HG02571 (cell line): ENCODE measurements at regions not wholly inside any gene's neighbourhood (a gene's known extent, or its start where the extent isn't known, plus 50 kb on each side); places are given as distances from the start of the nearest gene placed in this dataset.
"Not testable (repeated sequence)": the region's sequence is repeated elsewhere in the genome, so short reads cannot be mapped to it uniquely, and the experiment has no call there.

ENCODE experiments used
- ATAC-seq: cut with Tn5 transposase; IDR thresholded peaks from one replicate; pipeline ENCODE4 v1.9.1; 2021; ENCODE audit warnings: mild to moderate bottlenecking, moderate library complexity; ENCODE audit not compliant: unreplicated experiment

DNA sequence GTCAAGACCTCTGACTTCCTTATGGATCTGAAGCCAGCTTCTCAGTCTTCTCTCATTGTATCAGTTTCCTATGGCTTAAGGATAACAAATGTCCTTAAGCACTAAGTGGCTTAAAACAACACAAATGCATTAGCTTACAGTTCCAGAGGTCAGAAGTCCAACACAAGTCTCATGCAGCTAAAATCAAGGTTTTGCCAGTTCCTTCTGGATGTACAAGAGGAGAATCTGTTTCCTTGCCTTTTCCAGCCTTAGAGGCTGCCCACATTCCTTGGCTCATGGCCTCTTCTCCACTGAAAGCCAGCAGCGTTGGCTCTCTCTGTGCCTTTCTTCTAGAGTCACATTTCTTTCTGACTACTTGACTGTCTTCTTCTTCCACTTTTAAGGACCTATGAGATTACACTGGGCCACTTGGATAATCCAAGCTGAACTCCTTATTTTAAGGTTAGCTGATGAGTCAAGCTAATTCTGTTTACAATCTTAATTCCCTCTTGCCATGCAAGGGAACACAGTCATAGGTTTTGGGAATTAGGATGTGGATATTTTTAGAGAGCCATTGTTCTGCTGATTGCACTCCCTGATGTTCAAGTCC is 179.0 kb downstream of the BCAS1 start:
- no peak for ATAC-seq

DNA sequence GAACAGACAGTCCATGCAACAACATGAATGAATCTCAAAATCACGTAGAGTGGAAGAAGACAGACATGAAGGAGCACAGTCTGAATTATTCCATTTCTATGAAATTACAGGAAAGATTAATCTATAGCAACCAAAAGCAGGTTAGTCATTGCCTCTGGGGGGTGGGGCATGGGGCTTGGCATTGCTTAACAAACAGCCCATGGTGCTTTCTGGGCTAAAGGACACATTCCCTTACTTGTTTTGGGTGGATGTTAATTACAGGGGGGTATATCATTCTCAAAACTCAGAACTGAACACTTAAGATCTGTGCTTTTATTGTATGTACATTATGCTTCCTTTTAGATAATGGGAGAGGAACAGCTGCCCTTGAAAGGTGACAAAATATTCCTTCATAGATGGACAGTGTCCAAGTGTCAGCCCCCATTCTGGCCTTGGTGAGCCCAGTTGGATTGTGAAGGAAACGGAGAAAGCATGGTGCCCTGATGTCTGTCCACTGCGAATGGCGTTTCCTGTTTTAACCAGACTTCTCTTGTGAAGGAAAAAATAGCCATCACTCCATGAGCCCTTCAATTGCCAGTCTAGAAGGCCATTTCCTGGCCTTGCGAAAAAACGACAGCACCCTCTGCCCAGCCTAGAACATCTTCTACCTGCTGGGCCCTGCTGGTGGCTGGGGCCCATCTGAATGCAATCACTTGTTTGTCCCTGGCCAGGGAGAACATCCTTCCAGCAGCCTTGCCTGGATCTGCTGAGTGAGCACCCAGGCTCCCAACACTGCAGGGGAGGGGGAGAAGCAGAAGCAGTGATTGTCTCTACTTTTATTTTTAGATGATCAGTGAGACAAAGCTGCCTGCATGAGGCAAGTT is 179.7 kb downstream of the BCAS1 start:
- ATAC-seq = no peak

- ATAC-seq = no peak
Observed at GRCh38 chr20:53889411-53890148, 180.8 kb downstream of the BCAS1 start.

DNA sequence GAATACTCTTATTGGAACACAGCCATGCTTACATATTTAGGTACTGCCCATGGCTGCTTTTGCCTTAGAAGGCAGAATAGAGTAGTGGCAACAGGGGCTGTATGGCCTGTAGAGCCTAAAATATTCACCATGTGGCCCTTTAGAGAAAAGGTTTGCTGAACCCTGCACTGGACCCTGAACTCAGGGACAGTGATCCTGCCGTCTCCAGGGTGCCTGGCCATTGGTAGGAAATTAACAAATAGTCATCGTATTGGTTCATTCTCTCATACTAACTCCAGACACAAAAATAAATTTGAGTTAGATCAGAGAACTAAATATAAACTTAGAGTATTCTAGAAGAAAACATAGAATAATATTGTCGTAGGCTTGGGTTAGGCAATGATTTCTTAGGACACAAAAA is 181.4 kb downstream of the BCAS1 start:
- ATAC-seq = no peak

DNA sequence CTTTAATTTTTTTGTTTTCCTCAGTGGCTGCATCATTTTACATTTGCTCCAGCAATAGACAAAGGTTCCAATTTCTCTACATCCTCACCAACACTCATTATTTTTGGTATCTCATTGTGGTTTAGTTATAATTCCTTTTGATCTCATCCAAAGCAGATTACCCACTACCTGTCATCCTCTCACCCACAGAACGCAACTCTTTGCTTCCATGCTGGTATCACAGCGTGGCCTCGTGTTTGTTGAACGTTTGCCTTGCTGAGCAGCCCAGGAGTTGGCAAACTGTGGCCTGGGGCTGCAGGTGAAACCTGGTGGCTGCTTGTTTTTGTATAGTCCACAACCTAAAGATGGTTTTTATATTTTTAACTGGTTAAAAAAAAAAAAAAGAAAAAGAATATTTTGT is 181.9 kb downstream of the BCAS1 start:
- no peak for ATAC-seq

DNA sequence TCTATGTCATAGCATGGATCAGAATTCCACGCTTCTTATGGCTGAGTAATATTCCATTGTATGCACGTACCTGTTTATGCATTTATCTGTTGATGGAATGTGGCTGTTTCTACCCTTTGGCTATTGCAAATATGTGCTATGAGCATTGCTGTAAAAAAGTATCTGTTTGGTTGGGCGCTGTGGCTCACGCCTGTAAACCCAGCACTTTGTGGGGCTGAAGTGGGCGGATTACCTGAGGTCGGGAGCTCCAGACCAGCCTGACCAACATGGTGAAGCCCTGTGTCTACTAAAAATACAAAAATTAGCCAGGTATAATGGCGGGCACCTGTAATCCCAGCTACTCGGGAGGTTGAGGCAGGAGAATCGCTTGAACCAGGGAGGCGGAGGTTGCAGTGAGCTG is 182.4 kb downstream of the BCAS1 start:
- no peak for ATAC-seq

DNA sequence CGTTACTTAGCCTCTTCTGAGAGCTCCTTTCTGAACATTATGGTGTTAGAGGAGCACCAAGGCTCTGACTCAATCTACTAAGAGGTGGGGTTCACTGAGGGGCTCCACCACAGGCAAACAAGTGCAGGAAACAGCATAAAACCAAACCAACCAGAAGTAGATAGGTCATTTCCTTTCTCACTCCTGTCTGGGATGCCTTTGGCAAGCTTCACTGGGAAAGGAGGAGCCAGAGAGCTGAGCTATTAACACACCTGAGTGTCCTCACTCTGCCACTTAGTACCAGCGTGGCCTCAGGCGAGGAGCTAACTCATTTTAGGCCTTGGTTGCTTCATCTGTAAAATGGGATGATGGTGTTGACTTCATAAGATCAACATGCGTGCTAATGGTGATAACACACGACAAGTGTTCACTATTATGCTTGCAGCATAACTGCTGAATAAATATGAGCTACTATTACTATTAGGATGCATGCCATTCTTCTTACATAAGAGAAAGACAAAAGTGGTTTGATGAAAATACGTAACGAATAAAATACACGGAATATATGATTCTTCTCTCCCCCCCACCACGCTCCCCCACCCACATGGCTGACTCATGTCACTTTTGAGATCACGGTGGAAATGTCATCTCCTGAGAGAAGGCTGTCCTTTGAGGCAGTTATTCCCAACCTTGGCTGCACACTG is 185.4 kb downstream of the BCAS1 start:
- ATAC-seq = no peak

DNA sequence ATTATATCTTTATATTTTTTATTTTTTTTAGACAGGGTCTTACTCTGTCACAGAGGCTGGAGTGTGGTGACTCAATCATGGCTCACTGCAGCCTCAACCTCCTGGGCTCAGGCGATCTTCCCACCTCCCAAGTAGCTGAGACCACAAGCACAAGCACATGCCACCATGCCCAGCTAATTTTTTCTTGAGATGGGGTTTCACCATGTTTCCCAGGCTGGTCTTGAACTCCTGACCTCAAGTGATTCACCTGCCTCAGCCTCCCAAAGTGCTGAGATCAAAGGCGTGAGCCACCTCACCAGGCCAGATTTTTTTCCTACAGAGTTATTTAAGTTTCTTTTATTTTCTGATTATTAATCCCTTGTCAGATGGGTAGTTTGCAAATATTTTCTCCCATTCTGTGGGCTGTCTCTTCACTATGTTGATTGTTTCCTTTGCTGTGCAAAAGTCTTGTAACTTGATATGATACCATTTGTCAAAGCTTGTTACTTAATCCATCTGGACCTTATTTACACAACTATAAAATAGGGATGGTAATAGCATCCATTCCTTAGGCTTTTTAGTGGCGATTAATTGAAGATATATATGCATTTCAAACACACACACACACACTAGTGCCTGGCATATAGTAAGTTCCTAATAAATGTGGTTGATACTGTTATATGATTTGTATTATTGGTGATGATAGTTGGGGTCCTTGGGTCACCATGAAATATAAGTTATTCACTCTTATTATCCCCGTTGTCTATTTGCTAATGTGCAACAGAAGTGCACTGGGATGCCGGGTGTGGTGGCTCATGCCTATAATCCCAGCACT is 187.1 kb downstream of the BCAS1 start:
- no peak for ATAC-seq

- ATAC-seq = not testable (repeated sequence)
Observed at GRCh38 chr20:53882438-53882986, 187.9 kb downstream of the BCAS1 start.

GRCh38 chr20:53881362-53881761 is 189.0 kb downstream of the BCAS1 start:
- no peak for ATAC-seq

GRCh38 chr20:53880108-53880641 is 190.2 kb downstream of the BCAS1 start:
- ATAC-seq = no peak

GRCh38 chr20:53879048-53879684 is 191.2 kb downstream of the BCAS1 start:
- ATAC-seq = no peak

- ATAC-seq = no peak
Observed at GRCh38 chr20:53878262-53879047, 191.9 kb downstream of the BCAS1 start.

DNA sequence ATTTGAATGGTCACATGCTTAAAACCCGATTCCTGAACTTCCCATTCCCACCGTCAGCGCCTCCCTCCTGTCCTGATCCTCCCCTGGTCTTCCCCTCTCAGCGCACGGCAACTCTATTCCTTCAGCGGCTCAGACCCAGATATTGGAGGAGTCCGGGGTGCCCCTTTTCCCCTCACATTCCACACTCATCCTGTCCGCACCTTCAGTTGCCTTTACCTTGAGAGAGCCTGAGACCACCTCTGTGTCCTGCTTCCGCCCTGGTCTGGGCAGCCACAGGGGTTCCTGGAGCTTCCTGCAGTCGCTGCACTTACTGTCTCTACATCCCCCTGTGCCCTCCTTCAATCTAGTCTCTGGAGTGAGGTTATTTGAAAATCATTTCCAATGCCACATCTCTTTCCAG is 193.4 kb downstream of the BCAS1 start:
- no peak for ATAC-seq

DNA sequence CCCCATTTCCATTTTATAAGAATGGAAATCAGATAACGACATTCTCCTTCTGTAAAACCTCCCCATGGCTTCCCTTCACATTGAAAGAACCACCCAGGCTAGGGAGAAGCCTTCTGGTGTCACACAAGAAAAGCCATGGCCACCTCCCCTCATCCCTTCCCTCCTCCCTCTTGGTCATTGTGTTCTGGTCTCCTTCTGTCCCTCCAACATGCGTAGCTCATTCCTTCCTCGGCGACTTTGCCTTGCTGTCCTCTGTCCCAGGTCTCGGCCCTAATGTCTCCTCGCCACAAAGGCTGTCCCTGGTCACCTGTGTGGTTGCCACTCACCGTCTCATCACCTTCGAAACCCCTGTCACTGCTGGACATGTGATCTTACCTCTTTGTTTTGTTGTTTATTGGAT is 193.9 kb downstream of the BCAS1 start:
- ATAC-seq = no peak

DNA sequence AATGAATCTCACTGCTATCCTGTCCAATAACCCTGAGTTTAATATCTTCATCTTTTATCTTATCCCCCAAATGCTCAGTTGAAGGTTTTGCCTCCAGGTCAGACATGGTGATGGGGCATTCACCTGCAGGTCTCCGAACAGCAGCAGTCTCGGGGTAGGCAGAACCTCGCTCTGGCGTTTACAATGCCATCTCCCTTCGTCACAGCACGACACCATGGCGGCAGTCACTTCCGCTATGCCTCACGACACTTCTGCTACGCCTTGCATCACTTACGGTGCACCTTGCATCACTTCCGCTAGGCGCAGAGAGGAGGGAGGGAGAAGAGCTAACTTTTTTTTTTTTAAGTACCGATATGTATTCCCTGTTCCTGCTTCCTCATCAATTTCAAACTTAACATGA is 194.9 kb downstream of the BCAS1 start:
- no peak for ATAC-seq

- ATAC-seq = no peak
Observed at GRCh38 chr20:53874706-53875105, 195.7 kb downstream of the BCAS1 start.

- no peak for ATAC-seq
Observed at GRCh38 chr20:53874104-53874503, 196.3 kb downstream of the BCAS1 start.

- ATAC-seq = no peak
Observed at GRCh38 chr20:53873230-53873604, 197.2 kb downstream of the BCAS1 start.
